Hepatic stellate cell (primary cell): ENCODE measurements at regions not wholly inside any gene's neighbourhood (a gene's known extent, or its start where the extent isn't known, plus 50 kb on each side); places are given as distances from the start of the nearest gene placed in this dataset.
"Not testable (repeated sequence)": the region's sequence is repeated elsewhere in the genome, so short reads cannot be mapped to it uniquely, and the experiment has no call there.

Experiments used
- DNase-seq: peaks from one replicate; pipeline ENCODE4 v3.0.0; 2011; ENCODE audit warnings: low spot score

- DNase-seq: no peak
These were observed 216.9 kb downstream of the CENPC start for GRCh38 chr4:67328393-67328792.

- DNase-seq: no peak
These were observed 217.4 kb downstream of the CENPC start for GRCh38 chr4:67328018-67328278.

DNA sequence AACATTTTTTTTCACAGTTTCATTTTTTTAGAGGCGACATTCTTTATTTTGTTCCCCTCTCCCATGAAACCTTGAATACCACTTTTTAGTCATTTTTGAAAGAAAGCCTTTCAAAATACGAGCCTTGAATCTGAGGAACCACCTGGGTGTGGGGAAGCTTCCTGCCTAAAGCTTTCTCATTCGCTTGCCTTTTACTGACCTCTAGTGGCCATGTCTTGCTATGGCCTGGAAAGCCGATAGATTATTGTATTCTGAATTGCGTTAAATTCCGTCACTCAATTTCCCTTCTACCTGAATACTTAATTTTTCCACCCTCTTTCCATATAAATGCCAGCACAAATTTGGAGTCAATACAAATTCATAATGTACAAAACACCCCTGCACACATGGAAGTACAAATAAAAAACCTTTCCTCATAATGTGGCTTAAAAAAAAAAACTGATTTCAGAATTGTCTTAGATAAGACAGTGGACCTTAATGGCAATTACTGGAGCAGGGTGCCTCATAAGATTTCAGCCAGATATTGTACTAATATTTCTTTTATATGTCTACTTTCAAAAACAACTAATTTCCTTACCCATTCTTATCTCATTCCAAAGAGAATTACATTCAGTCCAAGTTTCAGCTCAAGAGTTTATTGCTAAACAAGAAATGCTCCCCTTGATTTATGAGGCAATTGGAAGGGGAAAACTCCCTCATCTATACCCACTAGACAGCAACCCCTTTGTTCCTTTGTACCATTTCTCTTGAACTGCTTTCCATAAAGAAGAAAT, 217.9 kb downstream of the CENPC start:
- DNase-seq: peak; percentile 32

DNA sequence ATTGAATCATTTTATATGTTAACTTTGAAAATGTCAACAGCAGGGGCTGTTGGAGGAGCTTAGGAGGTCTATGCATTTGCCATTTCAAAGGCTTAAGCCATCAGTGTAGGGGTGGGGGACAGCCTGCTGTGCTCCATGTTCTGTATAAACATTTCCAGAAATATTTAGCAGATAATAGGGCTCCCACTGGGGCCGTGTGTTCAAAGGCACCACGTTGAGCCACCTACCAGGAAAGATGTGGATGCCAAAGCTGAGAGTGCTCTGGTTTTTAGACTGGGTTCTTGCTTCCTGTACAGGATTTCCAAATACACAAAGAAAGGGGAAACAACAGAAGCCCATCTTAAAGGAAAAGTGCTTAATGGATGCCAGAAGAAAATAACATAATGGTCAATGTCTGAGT, 219.5 kb downstream of the CENPC start:
- DNase-seq: no peak

- DNase-seq: no peak
These were observed 224.7 kb downstream of the CENPC start for GRCh38 chr4:67320645-67321044.

- not testable (repeated sequence) for DNase-seq
These were observed 225.7 kb downstream of the CENPC start for GRCh38 chr4:67319607-67320006.

- not testable (repeated sequence) for DNase-seq
These were observed 244.7 kb downstream of the CENPC start for GRCh38 chr4:67300497-67301185.

- DNase-seq: no peak
These were observed 252.7 kb downstream of the CENPC start for GRCh38 chr4:67292636-67293035.

- DNase-seq: no peak
These were observed 253.3 kb downstream of the CENPC start for GRCh38 chr4:67292045-67292444.

DNA sequence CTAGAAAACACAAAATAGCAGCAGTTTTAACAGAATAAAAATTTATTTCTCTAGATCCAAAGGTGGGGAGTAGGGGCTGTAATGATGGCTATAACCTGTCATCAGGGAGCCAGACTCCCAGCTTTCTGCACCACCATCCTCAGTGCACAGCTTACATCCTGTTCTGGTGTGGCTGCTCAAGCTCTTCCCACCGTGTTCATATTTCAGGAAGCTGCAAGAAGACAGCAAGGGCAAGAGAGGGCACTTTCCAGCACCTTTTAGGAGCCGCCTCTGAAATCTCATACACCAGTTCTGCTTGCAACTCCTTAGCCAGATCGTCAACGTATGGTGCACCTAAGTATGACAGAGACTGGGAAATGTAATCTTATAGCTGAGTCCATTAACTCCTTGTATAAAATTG, 253.7 kb downstream of the CENPC start:
- no peak for DNase-seq

DNA sequence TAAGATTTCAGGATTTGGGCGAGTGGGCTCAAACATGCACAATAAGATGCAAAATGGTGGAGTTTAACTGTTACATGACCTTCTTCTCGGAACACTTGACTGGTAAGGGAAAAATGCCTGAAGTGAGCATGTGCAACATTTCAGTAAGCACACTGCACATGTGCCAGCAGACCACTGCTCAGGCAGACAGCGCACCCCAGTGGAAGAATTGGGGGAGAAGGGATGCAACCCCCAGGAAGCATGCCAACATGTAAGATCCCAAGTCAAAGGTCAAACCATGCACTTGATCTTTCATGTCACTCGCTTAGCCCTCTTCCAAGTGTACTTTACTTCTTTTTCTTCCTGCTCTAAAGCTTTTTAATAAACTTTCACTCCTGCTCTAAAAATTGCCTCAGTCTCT, 256.3 kb downstream of the CENPC start:
- no peak for DNase-seq

- no peak for DNase-seq
These were observed 258.6 kb downstream of the CENPC start for GRCh38 chr4:67286724-67287123.

DNA sequence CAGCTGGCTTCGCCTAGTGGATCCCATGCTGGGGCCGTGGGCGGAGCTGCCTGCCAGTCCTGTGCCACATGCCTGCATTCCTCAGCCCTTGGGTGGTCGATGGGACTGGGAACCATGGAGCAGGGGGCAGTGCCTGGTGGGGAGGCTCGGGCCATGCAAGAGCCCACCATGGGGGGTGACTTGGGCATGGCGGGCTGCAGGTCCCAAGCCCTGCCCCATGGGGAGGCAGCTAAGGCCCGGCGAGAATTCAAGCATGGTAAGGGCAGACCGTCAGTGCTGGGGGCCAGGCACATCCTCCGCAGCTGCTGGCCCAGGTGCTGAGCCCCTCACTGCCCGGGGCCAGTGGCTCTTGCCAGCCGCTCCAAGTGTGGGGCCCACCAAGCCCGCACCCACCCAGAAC, 262.6 kb downstream of the CENPC start:
- no peak for DNase-seq

DNA sequence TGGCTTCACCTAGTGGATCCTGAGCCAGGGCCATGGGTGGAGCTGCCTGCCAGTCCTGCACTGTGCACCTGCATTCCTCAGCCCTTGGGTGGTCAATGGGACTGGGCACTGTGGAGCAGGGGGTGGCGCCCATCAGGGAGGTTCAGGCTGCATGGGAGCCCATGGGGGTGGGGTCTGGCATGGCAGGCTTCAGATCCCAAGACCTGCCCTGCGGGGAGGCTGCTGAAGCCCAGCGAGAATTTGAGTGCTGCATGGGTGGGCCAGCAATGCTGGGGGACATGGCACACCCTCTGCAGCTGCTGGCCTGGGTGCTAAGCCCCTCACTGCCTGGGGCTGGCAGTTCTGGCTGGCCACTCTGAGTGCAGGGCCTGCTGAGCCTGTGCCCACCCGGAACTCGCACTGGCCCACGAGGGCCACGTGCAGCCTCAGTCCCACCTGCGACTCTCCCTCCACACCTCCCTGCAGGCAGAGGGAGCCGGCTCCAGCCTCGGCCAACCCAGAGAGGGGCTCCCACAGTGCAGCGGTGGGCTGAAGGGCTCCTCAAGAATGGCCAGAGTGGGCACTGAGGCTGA, 270.0 kb downstream of the CENPC start:
- no peak for DNase-seq

GRCh38 chr4:67274671-67275070, 270.6 kb downstream of the CENPC start:
- not testable (repeated sequence) for DNase-seq

DNA sequence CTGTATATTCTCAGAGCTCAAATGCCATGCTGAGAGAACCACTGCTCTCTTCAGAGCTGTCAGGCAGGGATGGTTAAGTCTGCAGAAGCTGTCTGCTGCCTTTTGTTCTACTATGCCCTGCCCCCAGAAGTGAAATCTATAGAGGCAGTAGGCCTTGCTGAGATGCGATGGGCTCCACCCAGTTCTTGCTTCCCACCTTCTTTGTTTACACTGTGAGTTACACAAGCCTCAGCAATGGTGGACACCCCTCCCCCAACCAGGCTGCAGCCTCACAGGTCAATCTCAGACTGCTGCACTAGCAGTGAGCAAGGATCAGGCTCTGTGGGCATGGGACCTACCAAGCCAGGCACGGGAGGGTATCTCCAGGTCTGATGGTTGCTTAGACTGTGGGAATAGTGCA, 271.6 kb downstream of the CENPC start:
- DNase-seq: no peak

DNA sequence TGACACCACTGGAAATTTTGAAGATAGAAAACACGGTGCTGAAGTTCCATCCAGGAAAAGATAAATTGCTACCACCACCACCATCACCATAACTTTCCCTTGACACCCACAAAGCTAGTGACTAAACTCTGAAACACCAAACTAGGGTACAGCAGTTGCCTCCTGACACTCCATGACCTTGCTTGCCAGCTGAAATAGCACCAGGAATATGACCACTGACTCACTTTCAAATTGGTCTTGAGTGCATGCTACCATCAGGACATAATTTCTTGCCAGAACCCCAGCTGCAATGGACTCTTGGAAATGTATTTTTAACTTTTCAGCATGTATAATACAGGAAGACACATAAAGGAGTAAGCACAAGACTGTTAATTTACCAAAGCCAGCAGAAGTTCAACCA, 283.3 kb downstream of the CENPC start:
- no peak for DNase-seq

DNA sequence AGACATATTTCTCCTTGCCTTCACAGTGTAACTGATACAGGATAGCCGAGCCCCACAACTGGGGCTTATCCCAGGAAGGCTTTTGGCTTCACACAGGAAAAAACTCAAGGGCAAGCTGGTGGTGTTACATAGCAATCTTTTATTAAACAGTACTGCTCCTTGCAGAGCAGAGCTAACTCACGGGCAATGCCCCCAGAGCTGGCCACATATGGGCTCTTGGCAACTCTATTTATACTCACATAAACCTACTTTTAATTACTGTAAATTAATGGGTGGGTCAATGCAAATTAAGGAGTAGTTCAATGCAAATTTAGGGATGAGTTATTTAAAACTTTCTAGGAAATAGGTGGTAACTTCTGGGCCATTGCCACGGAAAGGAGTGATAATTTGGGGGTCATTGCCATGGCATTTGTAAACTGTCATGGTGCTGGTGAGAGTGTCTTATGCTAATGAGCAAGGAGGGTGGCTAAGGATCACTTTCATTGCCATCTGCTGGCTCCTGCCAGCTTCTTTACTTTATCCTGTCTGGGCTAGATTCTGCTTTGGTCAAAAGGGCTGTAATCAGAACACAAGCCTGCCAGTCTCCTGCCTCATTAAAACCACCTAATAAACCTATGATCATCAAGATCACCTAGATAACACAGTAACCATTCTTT, 288.8 kb downstream of the CENPC start:
- DNase-seq: no peak

GRCh38 chr4:67250131-67250896, 295.0 kb downstream of the CENPC start:
- DNase-seq: no peak

DNA sequence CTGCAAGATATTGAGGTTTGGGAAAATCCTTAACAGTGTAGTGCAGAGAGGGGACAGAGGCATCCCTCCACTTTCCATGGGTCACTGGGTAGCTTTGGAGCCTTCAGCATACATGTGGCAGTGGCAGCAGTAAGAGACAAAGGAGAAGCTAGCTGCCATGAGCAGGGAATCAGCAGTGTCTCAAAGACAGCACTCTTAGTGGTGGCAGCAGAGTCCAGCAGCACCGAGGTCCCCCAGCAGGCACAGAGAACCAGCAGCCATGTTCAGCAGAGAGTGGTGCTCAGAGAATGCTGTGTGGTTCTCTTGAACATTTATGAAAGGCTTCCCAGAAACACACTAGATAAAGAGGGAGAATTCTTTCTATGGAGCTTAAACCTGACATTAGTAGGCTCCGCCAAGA, 308.5 kb downstream of the CENPC start:
- DNase-seq: no peak

DNA sequence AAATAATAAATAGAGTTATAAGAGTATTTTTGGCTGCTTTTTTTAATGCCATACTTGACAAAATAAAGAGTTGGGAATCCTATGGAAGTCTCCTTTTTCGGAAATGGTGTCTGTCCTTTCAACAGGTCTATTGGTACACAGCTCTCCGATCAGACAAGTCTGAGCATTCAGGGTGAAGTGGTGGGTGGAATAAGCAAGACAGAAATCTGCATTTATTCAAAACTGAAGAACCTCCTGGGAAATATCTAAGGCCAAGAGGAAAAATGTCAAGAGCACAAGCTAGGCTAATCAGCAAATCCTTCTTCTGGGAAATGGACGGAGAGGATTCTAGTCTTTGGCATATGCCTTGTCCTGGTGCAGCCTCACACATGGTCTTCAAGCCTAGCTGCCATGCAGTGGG, 309.0 kb downstream of the CENPC start:
- DNase-seq: no peak

DNA sequence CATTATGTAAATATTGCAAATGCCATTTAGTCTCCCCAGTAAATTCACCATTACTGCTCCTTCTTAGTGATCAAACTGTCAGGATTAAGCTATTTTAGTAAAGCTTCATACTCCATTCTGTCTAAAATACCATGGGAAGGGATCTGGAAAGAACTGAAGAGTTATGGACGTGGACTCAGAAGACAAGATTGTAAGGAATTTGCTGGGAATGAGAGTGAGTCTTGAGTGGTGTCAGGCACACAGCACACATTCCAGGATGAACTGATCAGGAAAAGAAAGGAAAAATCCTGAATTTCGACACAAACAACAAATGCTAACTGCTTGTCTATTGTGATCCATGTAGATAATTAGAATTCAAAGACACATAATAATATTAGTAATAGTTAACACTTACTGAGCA, 311.0 kb downstream of the CENPC start:
- DNase-seq: no peak
